Upper lobe of left lung (tissue), 4 donors: ENCODE measurements at regions not wholly inside any gene's neighbourhood (a gene's known extent, or its start where the extent isn't known, plus 50 kb on each side); places are given as distances from the start of the nearest gene placed in this dataset.

ENCODE experiments used
- EP300 ChIP-seq, 4 donors: sonication (generic); formaldehyde crosslinking; IDR thresholded peaks; one replicate each; pipeline ENCODE4 v1.5.1; 2017; ENCODE audit warnings: antibody characterized with exemption in 4 of 4, control low read depth in 2 of 4
- POLR2A ChIP-seq, 4 donors: fragments of 450-650 bp; IDR thresholded peaks; one replicate each; pipeline ENCODE4 v1.5.1; 2016 to 2017; ENCODE audit warnings: antibody characterized with exemption in 4 of 4, mild to moderate bottlenecking in 2 of 4
- TF ChIP-seq, protein P1 (sequence below), 6 experiments: fragments of 450-650 bp in 4 of 6; fragments of 200-600 bp in 2 of 6; sonication (generic) in 2 of 6; IDR thresholded peaks; one replicate each; pipeline ENCODE4 v1.5.1; 2016 to 2019; ENCODE audit warnings: antibody characterized with exemption in 6 of 6

DNA sequence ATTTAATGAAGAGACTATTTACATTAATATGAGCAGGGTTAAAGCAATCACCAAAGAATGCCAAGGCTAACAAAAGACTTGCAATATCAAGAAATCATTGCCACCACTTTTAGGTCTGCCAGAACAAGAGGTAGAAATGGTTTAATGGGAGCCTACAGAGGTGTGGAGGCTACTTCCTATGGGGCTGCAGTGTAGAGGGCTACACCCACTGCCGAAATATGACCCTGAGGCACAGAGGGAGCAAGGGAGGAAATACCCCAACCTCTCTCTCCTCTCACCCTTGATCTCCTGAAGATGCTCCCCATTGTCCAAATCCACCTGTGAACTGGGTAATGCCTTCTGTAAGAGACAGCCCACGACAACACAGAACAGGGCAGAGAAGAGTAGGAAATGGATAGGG is 315.4 kb downstream of the SMAD2 start:
- TF ChIP-seq, protein P1, sequence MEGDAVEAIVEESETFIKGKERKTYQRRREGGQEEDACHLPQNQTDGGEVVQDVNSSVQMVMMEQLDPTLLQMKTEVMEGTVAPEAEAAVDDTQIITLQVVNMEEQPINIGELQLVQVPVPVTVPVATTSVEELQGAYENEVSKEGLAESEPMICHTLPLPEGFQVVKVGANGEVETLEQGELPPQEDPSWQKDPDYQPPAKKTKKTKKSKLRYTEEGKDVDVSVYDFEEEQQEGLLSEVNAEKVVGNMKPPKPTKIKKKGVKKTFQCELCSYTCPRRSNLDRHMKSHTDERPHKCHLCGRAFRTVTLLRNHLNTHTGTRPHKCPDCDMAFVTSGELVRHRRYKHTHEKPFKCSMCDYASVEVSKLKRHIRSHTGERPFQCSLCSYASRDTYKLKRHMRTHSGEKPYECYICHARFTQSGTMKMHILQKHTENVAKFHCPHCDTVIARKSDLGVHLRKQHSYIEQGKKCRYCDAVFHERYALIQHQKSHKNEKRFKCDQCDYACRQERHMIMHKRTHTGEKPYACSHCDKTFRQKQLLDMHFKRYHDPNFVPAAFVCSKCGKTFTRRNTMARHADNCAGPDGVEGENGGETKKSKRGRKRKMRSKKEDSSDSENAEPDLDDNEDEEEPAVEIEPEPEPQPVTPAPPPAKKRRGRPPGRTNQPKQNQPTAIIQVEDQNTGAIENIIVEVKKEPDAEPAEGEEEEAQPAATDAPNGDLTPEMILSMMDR (IDR thresholded peaks at IDR 0.05): no peak
- TF ChIP-seq POLR2A (IDR thresholded peaks at IDR 0.05): no peak
- no peak for TF ChIP-seq EP300 (IDR thresholded peaks at IDR 0.05)
